ENCODE measurements at regions not wholly inside any gene's neighbourhood (a gene's known extent, or its start where the extent isn't known, plus 50 kb on each side); places are given as distances from the start of the nearest gene placed in this dataset.

DNA sequence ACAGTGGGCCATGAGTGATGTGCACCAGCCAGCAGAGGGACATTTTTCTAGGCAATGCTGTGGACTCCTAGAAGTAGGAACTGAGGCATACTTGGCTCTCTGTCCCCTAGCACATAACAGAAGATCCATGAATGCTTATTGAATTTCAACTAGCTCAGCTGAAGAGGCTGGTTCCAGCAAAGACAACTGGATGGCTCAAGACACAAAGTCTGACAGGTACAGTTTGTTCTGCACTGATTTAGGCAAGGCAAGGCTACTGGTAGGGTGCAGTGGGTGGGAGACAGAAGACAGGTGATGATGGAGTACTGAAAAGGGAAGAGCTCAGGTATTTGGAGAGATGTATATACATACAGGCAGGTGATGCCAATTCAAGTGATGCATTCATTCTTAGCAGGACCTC, 72.4 kb upstream of the USP47 start:
- no peaks in the 10 kb centered on the region for H3K36me3 ChIP-seq (ENCODE audit: control insufficient read depth, insufficient read depth, low read length)
- no peak for DNase-seq (ENCODE audit: low read depth)
- ChIA-PET CTCF (interaction anchor here (0.6 kb wide), 1 partner anchor 18 kb away, joined by 3 read pairs; no protein-coding TSS in a partner anchor), POLR2A (no interaction called here)
- TF ChIP-seq, protein P1, sequence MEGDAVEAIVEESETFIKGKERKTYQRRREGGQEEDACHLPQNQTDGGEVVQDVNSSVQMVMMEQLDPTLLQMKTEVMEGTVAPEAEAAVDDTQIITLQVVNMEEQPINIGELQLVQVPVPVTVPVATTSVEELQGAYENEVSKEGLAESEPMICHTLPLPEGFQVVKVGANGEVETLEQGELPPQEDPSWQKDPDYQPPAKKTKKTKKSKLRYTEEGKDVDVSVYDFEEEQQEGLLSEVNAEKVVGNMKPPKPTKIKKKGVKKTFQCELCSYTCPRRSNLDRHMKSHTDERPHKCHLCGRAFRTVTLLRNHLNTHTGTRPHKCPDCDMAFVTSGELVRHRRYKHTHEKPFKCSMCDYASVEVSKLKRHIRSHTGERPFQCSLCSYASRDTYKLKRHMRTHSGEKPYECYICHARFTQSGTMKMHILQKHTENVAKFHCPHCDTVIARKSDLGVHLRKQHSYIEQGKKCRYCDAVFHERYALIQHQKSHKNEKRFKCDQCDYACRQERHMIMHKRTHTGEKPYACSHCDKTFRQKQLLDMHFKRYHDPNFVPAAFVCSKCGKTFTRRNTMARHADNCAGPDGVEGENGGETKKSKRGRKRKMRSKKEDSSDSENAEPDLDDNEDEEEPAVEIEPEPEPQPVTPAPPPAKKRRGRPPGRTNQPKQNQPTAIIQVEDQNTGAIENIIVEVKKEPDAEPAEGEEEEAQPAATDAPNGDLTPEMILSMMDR (IDR thresholded peaks at IDR 0.05; ENCODE audit: insufficient read depth, low read depth, low read length): no peak
- H3K4me3 ChIP-seq (ENCODE audit: low read depth, low read length): no peak overlapping the region
- peaks cover 4% of the 10 kb centered on the region; the same call in 1 of the 2 replicates for H3K27me3 ChIP-seq (ENCODE audit: control insufficient read depth, insufficient read depth, low read length)

- POLR2A ChIA-PET: no interaction called here
- CTCF ChIA-PET: no interaction called here
- H3K27me3 ChIP-seq (ENCODE audit: control insufficient read depth, insufficient read depth, low read length): peaks cover 2% of the 10 kb centered on the region
- no peak for DNase-seq (ENCODE audit: low read depth)
- H3K36me3 ChIP-seq (ENCODE audit: control insufficient read depth, insufficient read depth, low read length): no peaks in the 10 kb centered on the region
- no peak overlapping the region for H3K4me3 ChIP-seq (ENCODE audit: low read depth, low read length)
- TF ChIP-seq, protein P1 (IDR thresholded peaks at IDR 0.05; ENCODE audit: insufficient read depth, low read depth, low read length): no peak
Measured at GRCh38 chr11:11764423-11764803, 77.4 kb upstream of the USP47 start.

DNA sequence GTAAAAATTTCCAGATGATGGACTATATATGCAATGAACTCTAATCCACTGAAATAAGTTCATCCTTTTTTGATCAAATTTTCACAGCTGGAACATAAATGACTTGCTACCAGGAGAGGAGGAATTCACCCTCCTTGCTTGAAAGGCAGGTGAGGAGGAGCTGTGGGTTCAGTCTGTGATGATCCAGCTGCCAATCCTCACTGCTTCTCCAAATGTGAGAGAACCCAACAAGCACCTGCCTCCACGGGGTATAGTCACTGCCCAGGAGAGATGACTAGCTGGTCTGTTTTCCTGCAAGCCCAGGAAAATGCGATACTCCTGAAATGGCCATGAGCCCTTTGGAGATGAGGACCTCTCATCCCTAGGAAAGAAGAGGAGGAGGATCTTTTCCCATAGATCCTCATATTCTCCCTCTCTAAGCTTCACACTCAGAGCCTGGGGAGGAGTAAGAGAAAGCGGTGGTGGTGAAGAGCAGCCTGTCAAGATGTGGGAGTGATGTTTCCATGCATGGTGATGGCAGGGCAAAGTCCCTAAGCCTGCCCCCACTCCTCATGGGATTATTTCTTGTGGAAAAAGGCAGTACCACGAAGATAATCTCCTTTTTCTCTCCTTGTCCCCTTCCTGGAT, 77.9 kb upstream of the USP47 start:
- POLR2A ChIA-PET: no interaction called here
- H3K36me3 ChIP-seq (ENCODE audit: control insufficient read depth, insufficient read depth, low read length): no peaks in the 10 kb centered on the region
- TF ChIP-seq, protein P1 (IDR thresholded peaks at IDR 0.05; ENCODE audit: insufficient read depth, low read depth, low read length): no peak
- peaks cover 6% of the 10 kb centered on the region for H3K27me3 ChIP-seq (ENCODE audit: control insufficient read depth, insufficient read depth, low read length)
- DNase-seq (ENCODE audit: low read depth): no peak
- CTCF ChIA-PET: interaction anchor here (1.0 kb wide), 1 partner anchor 736 kb away, joined by 3 read pairs; no protein-coding TSS in a partner anchor
- no peak overlapping the region for H3K4me3 ChIP-seq (ENCODE audit: low read depth, low read length)

- TF ChIP-seq, protein P1 (IDR thresholded peaks at IDR 0.05; ENCODE audit: insufficient read depth, low read depth, low read length): no peak
- H3K27me3 ChIP-seq (ENCODE audit: control insufficient read depth, insufficient read depth, low read length): peaks cover 10% of the 10 kb centered on the region
- ChIA-PET POLR2A (no interaction called here), CTCF (no interaction called here)
- H3K36me3 ChIP-seq (ENCODE audit: control insufficient read depth, insufficient read depth, low read length): no peaks in the 10 kb centered on the region
- H3K4me3 ChIP-seq (ENCODE audit: low read depth, low read length): no peak overlapping the region
- DNase-seq (ENCODE audit: low read depth): no peak
Measured at GRCh38 chr11:11760838-11761237, 80.9 kb upstream of the USP47 start.

GRCh38 chr11:11758603-11759196, 83.1 kb upstream of the USP47 start:
- no peak for DNase-seq (ENCODE audit: low read depth)
- ChIA-PET POLR2A (no interaction called here), CTCF (no interaction called here)
- TF ChIP-seq, protein P1 (IDR thresholded peaks at IDR 0.05; ENCODE audit: insufficient read depth, low read depth, low read length): no peak
- Histone ChIP-seq H3K27me3 (ENCODE audit: control insufficient read depth, insufficient read depth, low read length) (peaks cover 13% of the 10 kb centered on the region), H3K4me3 (ENCODE audit: low read depth, low read length) (no peak overlapping the region), H3K36me3 (ENCODE audit: control insufficient read depth, insufficient read depth, low read length) (no peaks in the 10 kb centered on the region)

Data from BJ (cell line).